Activated T-cell treated with anti-CD3 and anti-CD28 coated beads, Interleukin-2, amount 50 U/mL, for 48 hours (primary cell): ENCODE measurements at regions not wholly inside any gene's neighbourhood (a gene's known extent, or its start where the extent isn't known, plus 50 kb on each side); places are given as distances from the start of the nearest gene placed in this dataset.
A peak's percentile ranks its signal among the peaks of the same experiment; 100 is the strongest.
"Not testable (repeated sequence)": the region's sequence is repeated elsewhere in the genome, so short reads cannot be mapped to it uniquely, and the experiment has no call there.

ENCODE experiments used
- DNase-seq, 2 experiments: peaks; one replicate each; pipeline ENCODE4 v3.0.0-alpha.2; 2020

DNA sequence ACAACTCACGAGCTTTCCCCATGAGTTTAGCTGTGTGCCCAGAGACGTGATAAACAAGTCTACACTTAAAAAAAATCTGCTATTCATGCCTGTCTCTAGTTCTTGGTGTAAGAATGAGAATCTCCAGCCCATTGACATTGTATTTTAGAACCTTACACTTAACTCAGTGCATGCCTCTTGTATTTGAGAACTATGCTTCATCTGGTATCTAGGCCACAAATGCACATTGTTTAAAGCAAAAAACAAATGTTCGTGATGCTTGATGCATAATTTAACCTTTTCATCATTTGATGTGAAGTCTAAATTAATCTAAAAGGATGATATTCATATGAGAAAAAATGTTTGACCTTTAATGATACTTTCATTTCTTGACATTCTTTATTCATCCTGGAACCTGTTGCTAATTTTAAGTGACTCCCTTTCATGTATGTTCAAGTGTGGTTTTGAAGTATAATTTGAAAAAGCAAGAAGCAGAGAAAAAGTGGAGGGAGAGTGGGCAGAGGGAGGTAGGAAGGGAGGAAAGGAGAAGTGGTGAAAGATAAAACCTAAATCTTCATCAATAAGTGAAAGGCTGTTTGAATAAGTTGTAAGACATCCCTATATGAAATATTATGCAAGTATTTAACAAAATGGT lies 116.9 kb downstream of the PFDN4 start:
- no peak for DNase-seq

DNA sequence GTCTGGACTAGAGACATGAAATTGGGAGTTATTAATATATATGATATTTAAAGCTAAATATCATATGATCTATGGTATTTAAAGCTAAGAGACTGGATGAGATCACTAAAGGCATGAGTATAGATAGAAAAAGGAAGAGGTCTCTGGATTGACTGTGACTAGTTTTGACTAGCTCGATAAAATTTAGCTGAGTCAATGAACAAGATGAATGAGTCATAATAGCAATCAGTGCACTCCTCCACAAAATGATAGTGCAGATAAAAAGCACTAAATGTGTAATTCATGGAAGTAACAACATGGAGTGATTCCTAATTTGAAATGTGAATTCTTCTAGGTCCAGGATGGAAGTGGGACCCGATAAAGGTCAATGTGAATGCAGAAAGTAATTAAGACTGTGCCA lies 127.4 kb downstream of the PFDN4 start:
- DNase-seq = no peak

DNA sequence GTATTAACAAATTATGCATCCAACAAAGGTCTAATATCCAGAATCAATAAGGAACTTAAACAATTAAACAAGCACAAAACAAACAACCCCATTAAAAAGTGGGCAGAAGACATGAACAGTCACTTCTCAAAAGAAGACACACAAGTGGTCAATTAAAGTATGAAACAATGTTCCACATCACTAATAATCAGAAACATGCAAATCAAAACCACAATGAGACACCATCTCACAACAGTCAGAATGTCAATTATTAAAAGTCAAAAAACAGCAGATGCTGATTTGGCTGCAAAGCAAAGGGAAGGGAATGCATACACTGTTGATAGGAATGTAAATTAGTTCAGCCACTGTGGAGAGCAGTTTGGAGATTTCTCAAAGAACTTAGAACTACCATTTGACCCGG lies 129.3 kb downstream of the PFDN4 start:
- DNase-seq = no peak

DNA sequence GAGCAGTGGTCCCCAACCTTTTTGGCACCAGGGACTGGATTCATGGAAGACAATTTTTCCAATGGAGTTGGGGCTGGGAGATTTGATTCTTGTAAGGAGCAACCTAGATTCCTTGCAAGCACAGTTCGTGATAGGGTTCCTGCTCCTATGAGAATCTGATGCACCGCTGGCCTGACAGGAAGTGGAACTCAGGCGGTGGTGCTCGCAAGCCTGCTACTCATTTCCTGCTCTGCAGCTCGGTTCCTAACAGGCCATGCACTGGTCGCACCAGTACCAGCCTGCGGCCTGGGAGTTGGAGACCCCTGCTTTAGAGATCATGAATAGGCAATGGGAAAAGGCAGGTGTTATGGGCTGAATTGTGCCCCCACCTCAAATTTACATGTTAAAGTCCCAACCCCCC lies 131.2 kb downstream of the PFDN4 start:
- DNase-seq = no peak

DNA sequence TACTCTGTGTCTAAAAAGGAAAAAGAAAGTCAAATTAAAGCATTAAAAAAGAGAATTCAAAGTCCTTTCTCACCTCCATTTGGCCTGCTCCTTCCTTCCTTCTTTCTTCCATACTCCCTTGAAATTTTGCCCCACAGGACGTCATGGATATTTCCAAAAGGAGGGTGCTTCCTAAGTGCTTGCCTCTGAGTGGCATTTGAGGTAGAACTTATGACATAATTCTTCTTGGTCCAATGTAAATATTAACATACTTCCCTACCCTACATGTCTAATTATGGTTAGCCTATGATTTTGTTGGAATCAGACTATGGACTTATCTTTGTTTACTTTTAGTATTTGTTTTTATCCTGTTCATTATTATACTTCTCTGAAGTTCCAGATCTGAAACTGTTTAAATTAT lies 132.3 kb downstream of the PFDN4 start:
- DNase-seq = no peak

DNA sequence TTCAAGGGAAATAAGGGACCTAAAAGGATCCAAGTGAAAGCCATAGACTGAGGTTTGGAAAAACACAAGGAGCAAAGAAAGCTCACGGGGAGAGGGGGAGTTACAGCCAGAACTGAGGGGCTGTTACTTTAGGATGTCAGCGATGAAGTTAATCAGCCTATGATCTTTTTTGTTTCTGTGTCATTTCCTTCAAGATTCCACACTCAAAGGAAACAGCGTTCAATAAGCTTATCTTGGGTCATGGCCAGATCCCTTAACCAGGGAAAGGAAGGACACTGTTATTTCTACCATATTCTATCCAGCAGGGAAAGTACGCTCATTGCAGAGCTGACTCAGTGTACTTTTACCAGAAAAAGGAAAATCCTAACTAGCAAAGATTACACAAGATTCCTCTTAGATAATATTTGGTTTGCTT lies 132.8 kb downstream of the PFDN4 start:
- no peak for DNase-seq

DNA sequence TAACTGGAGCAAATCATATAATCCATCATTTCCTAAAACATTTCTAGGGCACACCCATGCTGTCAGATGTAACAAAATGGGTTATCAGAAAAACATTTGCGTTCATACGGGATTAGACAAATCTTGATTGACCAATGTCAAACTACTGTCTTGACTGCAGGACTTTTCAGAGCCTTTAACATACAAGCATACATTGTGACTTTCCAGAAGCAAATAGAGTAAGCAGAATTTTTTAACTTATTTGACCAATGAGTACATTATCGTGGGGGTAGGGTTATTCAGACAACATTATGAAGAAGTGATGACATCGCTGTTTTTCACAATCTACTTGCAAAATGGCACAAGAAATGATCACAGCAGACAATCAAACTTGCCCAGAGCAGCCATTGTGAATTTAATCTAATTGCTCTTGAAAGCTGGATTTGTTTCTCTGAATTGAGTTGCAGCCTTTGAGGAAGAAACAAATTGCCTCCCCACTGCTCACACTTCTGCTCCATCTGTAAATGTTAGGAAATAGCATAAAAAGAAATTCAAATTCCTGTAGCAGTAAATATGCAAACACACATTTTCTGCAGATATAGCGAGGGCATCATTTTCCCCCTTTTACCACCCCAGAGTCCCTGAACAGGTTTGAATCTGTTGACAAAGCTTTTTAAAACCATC lies 133.0 kb upstream of the DOK5 start:
- DNase-seq = no peak

DNA sequence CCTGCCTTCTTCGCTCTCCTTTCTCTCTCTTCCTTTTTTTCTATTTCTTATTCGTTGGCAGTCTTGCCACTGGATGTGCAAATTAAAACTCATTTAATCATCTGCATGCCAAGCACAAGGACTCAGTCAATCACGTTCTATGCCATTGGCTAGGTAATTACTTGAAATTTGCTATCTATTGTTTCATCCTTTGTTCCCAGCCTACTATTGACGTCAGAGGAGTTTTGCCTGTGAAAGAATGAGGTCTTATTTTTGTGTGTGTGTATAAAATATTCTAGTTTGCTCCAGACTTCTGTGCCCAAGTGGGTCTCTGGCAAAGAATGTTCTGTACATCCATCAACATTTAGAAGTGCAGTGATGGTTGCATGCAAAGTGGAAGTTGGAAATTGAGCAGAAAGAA lies 132.3 kb upstream of the DOK5 start:
- DNase-seq = no peak

DNA sequence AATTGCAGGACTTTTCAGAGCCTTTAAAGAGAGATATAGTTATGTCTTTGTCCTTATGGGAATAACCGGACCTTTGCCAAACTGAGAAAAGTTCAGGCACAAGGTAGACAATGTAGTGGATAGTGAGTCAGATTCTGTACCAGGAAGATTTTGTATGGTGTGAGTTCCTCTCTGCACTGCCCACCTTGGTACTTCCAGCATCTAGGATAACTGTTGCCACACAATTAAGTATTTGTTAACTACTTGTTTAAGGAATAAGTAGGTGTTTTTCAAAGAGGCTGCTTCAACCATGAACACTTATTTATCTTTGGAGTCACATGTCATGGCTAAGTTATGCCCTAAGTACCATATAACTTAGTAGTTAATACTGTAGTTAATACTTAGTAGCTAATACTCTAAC lies 131.8 kb upstream of the DOK5 start:
- DNase-seq = no peak

DNA sequence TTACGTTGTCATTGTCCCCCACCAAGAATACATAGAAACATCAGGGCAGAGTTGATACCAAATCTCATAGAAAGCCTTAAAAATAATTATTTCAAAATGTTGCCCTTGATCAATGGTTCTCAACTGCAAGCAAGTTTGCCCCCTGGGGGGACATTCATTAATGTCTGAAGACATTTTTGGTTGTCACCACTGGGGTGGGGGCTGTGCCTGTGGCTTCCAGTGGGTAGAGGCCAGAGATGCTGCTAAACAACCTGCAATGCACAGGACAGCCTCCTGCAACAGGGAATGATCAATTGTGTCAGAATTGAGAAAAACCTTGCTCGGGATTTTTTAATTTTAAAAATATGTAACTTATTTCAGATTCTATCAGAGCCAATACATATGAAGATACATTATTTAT lies 130.6 kb upstream of the DOK5 start:
- no peak for DNase-seq

DNA sequence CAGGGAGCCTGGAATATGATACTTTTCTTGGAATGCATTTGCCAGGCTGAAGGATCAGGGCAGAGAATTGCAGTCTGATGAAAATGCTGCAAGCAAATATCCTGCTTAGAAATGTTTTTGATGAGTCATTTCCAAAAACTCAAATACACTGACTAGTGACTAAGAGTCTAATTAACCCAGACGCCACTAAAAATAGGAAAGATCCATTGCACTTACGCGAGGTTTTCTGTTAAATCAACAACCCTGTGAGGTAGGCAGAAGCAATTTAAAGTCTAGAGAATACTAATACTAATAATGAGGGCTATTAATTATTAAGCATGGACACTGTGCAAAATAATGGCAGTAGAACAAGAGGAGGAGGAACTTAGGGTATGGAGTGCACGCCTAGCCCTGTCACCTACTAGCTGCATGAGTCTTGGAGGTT lies 130.1 kb upstream of the DOK5 start:
- DNase-seq = no peak

DNA sequence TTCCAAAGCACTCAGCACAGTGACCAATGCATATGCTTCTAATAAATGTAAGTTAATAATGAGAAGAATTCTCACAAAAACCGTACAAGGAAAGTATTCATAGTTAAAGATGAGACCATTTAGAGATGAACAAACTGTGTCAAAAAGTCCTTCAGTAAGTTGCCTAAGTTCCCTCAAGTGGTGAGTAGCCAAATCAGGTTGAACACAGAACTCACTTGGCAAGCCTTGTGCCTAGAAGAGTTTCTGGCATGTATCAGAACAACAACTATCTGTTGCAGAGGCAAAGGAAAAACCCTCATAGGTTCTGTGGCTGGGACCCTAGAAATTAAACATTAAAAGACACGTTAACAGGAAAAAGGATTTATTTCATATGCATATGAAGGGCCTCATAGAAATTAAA lies 129.6 kb upstream of the DOK5 start:
- DNase-seq = no peak

DNA sequence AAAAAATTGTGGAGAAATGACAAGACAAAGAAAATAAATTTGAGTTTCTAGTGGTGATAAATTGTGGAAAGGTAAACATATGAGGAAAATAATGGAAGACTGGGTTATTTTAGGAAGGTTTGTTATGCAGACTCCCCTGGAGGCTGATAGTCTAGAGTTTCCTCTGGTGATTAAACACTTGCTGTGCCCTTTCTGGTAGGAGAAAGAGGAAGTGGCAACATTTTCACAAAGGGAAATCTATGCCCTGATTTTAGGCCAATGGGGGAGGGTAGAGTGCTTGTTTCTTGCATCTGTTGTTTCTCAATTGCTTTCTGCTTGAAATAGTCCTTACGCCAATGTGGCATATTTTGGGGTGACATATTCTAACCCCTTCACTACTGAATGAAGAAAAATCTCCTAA lies 129.1 kb upstream of the DOK5 start:
- no peak for DNase-seq

DNA sequence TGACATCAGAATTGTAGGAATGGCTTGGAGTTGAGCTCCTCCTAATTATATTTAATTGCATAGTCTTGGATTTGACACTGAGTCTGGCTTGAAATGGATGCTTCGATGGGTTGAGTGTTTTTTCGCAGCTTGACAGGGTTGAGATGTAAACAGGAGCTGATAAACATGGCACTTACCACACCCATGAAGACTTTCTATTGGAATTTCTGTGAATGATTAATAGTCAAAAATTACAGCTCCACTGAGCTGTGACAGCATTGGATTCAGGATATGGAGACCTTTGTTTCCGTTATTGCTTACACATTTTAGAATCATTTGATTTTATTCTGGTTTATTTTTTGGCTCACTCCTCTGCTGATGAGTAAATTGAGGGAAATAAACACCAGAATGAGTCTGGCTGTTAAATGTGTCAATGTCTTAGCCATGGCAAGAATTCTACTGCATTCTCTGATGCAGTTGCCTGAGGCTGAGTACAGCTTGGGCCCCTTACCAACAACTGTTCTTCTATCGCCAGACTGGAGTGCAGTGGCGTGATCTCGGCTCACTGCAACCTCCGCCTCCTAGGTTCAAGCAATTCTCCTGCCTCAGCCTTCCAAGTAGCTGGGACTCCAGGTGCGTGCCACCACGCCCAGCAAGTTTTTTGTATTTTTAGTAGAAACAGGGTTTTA lies 128.1 kb upstream of the DOK5 start:
- no peak for DNase-seq

DNA sequence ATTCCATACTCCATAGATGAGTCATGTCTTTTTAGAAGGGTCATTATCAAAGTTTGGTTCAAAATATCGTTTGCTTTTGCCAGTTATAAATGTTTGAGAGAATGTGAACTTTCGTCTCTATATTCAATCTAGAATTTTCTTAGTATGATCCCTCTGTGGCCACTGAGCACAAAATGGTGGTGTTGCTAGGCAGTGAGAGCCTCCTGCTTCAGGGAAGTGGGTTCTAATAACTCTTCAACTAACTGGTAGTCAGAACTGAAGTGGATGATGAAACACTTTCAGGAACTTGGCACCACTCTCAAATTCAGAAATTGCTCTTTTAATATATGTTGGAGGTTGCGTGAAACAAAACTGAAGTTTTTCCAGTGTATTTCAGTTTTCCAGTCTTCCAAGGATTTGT lies 125.0 kb upstream of the DOK5 start:
- DNase-seq = no peak

DNA sequence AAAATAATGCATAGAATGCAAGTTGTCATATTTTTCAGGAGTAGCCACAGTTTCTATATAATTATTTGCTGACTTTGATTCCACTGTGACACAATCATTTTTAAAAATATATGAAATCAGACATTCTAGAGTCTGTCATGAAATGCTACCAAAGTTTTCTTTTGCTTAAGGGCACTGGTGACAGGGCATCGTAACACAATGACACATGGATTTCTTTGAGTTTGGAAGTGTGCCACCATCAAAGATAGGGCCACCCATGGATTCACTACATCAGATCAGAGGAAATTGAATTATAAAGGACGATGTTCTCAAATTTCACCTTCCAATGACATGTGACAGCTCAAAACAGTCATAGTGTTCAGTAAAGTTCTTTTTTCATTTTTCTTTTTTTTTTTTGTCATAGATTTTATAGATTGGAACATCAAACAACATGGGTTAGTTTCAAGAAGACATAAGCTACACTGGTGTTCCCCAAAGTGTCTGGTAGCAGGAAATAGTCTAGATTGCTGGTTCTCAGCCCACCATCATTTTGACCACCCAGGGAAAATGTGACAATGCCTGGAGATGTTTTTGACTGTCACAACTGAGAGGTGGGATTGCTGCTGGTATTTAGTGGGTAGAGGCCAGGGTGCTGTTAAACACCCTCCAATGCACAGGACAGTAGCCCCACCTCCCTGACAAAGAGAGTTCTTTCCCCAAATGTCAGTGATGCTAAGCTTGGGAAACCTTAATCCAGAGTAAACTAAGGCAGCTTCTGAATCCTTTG lies 123.8 kb upstream of the DOK5 start:
- no peak for DNase-seq

DNA sequence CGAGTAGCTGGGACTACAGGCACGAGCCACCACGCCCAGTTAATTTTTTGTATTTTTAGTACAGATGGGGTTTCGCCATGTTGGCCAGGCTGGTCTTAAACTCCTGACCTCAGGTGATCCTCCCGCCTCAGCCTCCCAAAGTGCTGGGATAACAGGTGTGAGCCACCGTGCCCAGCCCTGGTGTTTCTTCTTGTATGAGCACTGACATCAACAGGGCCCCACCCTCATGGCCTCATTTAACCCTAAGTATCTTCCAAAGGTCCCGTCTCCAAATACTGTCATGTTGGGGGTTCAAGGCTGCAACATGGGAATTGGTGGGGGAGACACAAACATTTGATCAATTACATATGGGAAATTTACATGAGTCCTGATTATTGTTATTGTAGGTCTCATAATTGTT lies 122.9 kb upstream of the DOK5 start:
- not testable (repeated sequence) for DNase-seq

DNA sequence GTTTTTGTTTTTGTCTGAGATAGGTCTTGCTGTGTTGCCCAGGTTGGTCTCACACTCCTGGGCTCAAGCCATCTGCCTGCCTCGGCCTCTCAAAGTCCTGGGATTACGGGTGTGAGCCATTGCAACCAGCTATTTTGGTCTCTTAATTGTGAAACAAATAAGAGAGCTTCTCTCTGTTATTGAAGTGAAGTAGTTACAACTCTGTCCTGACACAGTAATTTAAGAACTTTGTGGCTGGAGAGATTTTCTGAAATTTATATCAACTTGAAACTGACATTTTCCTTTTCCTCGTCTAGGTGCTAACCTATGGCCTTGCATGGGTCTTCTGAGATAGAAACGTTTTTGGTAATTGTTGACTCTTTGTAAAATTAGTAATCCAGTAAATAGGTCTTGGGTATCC lies 122.1 kb upstream of the DOK5 start:
- DNase-seq = peak in 1 of 2 experiments; percentile 17

DNA sequence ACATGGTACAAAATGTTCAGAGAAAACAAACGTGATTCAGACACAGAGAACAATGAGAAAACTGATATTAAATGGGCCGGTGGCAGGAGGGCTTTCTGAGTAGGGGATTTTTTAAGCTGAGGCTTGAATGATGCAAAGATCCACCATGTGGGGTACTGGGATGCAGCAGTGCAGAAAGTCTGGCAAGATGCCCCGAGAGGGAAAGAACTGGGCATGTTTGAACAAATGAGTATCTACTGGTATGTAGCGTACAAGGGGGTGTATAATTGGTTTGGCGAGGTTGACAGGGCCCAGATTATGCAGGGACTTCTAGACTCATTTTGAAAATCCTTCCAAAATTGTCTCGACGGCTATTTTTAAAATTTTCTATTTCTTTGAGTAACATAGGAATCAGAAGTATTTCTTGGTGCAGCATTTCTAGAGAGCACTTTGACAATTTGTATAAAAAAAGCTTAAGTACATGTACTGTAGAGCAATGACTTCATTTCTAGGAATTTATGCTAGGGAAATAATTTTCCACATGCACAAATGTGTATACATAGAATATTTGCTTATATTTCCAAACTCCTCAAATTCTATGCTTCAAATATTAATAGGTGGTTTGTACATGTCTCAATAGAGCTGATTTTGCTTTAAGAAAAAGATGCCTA lies 119.6 kb upstream of the DOK5 start:
- no peak for DNase-seq

DNA sequence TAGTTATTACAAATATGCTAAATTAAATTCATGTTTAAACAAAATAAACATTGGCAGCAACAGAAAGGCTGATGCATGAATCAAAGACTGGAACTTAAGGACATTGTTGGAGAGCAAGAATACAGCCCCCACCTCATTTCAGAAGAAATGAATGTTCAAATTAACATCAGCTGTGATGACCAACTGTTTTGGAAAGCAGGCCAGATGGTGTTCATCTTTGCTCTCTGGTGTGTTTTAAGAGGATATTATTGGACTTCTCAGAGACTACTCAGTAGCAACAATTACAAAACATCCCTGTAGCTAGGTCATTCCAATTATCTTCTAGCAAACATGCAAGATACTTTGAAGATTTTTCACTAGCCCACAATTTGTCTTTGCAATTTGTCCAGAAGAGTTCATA lies 118.6 kb upstream of the DOK5 start:
- no peak for DNase-seq

DNA sequence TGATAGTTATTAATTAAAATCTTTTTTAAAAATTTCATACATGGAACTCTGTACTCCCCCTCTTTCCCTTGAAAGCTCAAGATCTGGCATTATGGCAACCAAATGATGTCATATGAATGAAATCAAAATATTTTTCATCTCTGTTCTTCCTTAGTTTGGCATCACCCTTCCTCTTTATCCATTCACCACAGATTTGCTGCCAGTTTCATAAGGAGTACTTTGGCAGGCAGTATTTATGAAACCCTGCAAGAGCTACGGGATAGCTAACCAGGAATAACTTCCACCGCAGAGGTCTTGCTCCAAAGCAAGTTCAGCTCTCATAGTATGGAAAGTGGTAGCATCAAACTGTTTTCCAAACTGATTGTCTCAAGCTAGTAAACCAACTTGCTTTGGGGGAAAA lies 113.9 kb upstream of the DOK5 start:
- DNase-seq = no peak

DNA sequence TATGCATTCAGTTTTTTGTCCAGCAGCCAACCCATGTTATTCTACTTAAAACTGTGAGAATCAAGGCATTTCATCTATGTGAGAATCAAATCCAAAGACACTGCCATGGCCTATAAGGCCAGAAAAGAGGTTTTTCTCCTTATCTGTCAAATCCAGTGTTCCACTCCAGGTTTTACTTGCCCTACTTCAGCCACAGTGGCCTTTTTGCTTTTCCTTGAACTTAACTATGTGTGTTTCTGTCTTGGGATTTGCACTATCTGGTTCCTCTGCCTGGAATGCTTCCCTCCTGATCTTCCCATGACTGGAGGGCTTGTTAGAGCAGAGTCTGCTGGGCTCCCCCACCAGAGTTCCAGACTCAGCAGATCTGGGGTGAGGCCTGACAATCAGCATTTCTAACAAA lies 113.1 kb upstream of the DOK5 start:
- no peak for DNase-seq

DNA sequence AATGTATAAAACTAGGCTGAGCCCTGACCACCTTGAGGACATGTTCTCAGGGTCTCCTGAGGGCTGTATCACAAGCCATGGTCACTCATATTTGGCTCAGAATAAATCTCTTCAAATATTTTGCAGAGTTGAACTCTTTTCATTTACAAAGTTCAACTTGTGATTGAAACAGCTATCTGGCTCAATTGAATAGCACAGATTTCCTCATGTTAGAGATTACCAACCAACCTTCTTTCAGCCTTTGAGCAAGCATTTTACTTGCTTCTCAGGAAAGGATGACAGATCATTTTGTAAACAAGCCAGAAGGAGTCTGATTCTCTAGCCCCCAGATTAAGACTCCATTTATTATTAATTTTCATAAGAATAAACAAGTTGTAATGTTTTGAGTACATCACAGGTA lies 111.0 kb upstream of the DOK5 start:
- no peak for DNase-seq
